ENCODE measurements at regions not wholly inside any gene's neighbourhood (a gene's known extent, or its start where the extent isn't known, plus 50 kb on each side); places are given as distances from the start of the nearest gene placed in this dataset.
"Not testable (repeated sequence)": the region's sequence is repeated elsewhere in the genome, so short reads cannot be mapped to it uniquely, and the experiment has no call there.

GRCh38 chr10:61078542-61079275 is 134.7 kb upstream of the RHOBTB1 start:
- DNase-seq: no peak

GRCh38 chr10:61076572-61077114 is 132.7 kb upstream of the RHOBTB1 start:
- no peak for DNase-seq

GRCh38 chr10:61073391-61073790 is 129.4 kb upstream of the RHOBTB1 start:
- DNase-seq: no peak

GRCh38 chr10:61071580-61071979 is 127.6 kb upstream of the RHOBTB1 start:
- no peak for DNase-seq

- DNase-seq: no peak
These were observed 124.5 kb upstream of the RHOBTB1 start for GRCh38 chr10:61068471-61068870.

- DNase-seq: no peak
These were observed 123.8 kb upstream of the RHOBTB1 start for GRCh38 chr10:61067671-61068336.

- DNase-seq: no peak
These were observed 122.8 kb upstream of the RHOBTB1 start for GRCh38 chr10:61066661-61067344.

- DNase-seq: no peak
These were observed 121.1 kb upstream of the RHOBTB1 start for GRCh38 chr10:61065051-61065450.

GRCh38 chr10:61064356-61064755 is 120.4 kb upstream of the RHOBTB1 start:
- DNase-seq: no peak

- no peak for DNase-seq
These were observed 119.9 kb upstream of the RHOBTB1 start for GRCh38 chr10:61063901-61064300.

- peak; percentile 8 for DNase-seq
These were observed 119.0 kb upstream of the RHOBTB1 start for GRCh38 chr10:61063034-61063433.

GRCh38 chr10:61061923-61062504 is 118.0 kb upstream of the RHOBTB1 start:
- no peak for DNase-seq

GRCh38 chr10:61059636-61060035 is 115.7 kb upstream of the RHOBTB1 start:
- no peak for DNase-seq

- no peak for DNase-seq
These were observed 108.7 kb upstream of the RHOBTB1 start for GRCh38 chr10:61052469-61053205.

GRCh38 chr10:61051344-61051743 is 107.4 kb upstream of the RHOBTB1 start:
- DNase-seq: no peak

- DNase-seq: no peak
These were observed 106.2 kb upstream of the RHOBTB1 start for GRCh38 chr10:61050120-61050745.

GRCh38 chr10:61049386-61049785 is 105.4 kb upstream of the RHOBTB1 start:
- DNase-seq: no peak

- DNase-seq: no peak
These were observed 104.0 kb upstream of the RHOBTB1 start for GRCh38 chr10:61047788-61048560.

GRCh38 chr10:61047081-61047480 is 103.1 kb upstream of the RHOBTB1 start:
- no peak for DNase-seq

- not testable (repeated sequence) for DNase-seq
These were observed 101.5 kb upstream of the RHOBTB1 start for GRCh38 chr10:61045480-61045879.

GRCh38 chr10:61042533-61042932 is 98.5 kb upstream of the RHOBTB1 start:
- DNase-seq: no peak
